GM23338 (cell line): ENCODE measurements at regions not wholly inside any gene's neighbourhood (a gene's known extent, or its start where the extent isn't known, plus 50 kb on each side); places are given as distances from the start of the nearest gene placed in this dataset.

Experiments
- CREB1 ChIP-seq: fragments of 250-450 bp; sonication (Bioruptor Pico); IDR thresholded peaks from 2 replicates; pipeline ENCODE4 v1.5.0; 2020; ENCODE audit warnings: low read depth, mild to moderate bottlenecking, moderate library complexity
- CTCF ChIP-seq, 2 experiments: fragments of 200-600 bp in 1 of 2; sonication (generic) in 1 of 2; conservative IDR thresholded peaks; 2 replicates each; pipeline versions ENCODE4 v1.5.1 to v1.6.1; 2016 to 2017; ENCODE audit warnings: antibody characterized with exemption in 2 of 2, low read depth in 2 of 2, mild to moderate bottlenecking in 2 of 2, moderate library complexity in 1 of 2
- ETS1 ChIP-seq: IDR thresholded peaks from 2 replicates; pipeline ENCODE4 v1.6.1; 2016; ENCODE audit warnings: antibody characterized with exemption
- EZH2 ChIP-seq: fragments of 200-600 bp; sonication (generic); IDR thresholded peaks from one replicate; pipeline ENCODE4 v1.8.0; 2017; ENCODE audit warnings: antibody characterized with exemption, mild to moderate bottlenecking, low read depth; ENCODE audit not compliant: unreplicated experiment
- EZH2phosphoT487 ChIP-seq: fragments of 200-600 bp; sonication (generic); IDR thresholded peaks from one replicate; pipeline ENCODE4 v1.8.1; 2018; ENCODE audit warnings: antibody characterized with exemption; ENCODE audit not compliant: unreplicated experiment
- JUNB ChIP-seq: IDR thresholded peaks from one replicate; pipeline ENCODE4 v1.6.1; 2016; ENCODE audit warnings: antibody characterized with exemption; ENCODE audit not compliant: unreplicated experiment
- NANOG ChIP-seq: IDR thresholded peaks from 2 replicates; pipeline ENCODE4 v1.6.1; 2016; ENCODE audit warnings: antibody characterized with exemption, borderline replicate concordance
- POLR2AphosphoS5 ChIP-seq: IDR thresholded peaks from 2 replicates; pipeline ENCODE4 v1.6.1; 2016; ENCODE audit warnings: antibody characterized with exemption, low read depth
- REST ChIP-seq: IDR thresholded peaks from one replicate; pipeline ENCODE4 v1.6.1; 2018; ENCODE audit warnings: antibody characterized with exemption; ENCODE audit not compliant: unreplicated experiment
- STAT1 ChIP-seq: IDR thresholded peaks from one replicate; pipeline ENCODE4 v1.6.1; 2016; ENCODE audit warnings: antibody characterized with exemption; ENCODE audit not compliant: unreplicated experiment
- ZNF114 ChIP-seq: fragments of 250-450 bp; sonication (Bioruptor Pico); IDR thresholded peaks from 2 replicates; pipeline ENCODE4 v1.5.0; 2020; ENCODE audit warnings: mild to moderate bottlenecking, moderate library complexity
- ZNF331 ChIP-seq: fragments of 250-450 bp; sonication (Bioruptor Pico); IDR thresholded peaks from 2 replicates; pipeline ENCODE4 v1.5.0; 2020; ENCODE audit warnings: low read depth, mild to moderate bottlenecking, moderate library complexity
- ZNF462 ChIP-seq: fragments of 250-450 bp; sonication (Bioruptor Pico); IDR thresholded peaks from 2 replicates; pipeline ENCODE4 v1.5.0; 2020; ENCODE audit warnings: mild to moderate bottlenecking, moderate library complexity

GRCh38 chr18:72233106-72233505 lies 311.0 kb downstream of the CBLN2 start:
- no peak for TF ChIP-seq CTCF (conservative IDR thresholded peaks at IDR 0.05; ENCODE audit: low read depth in 2 of 2)
- no peak for TF ChIP-seq EZH2phosphoT487
- TF ChIP-seq EZH2 = no peak
- no peak for TF ChIP-seq JUNB
- no peak for TF ChIP-seq POLR2AphosphoS5
- TF ChIP-seq REST = no peak
- TF ChIP-seq STAT1 = no peak
- no peak for TF ChIP-seq ZNF462 (CRISPR knock-in tag)
- TF ChIP-seq ETS1 = no peak
- TF ChIP-seq CREB1 (CRISPR knock-in tag) = no peak
- no peak for TF ChIP-seq ZNF331
- no peak for TF ChIP-seq NANOG
- no peak for TF ChIP-seq ZNF114 (CRISPR knock-in tag)
